Astrocyte (in vitro differentiated cells and primary cell): ENCODE measurements at regions not wholly inside any gene's neighbourhood (a gene's known extent, or its start where the extent isn't known, plus 50 kb on each side); places are given as distances from the start of the nearest gene placed in this dataset.
A peak's percentile ranks its signal among the peaks of the same experiment; 100 is the strongest.

ENCODE experiments used
- DNase-seq: peaks from one replicate; pipeline ENCODE4 v3.0.0-alpha.2; 2010; ENCODE audit warnings: low read depth
- FAIRE-seq: peaks from 2 replicates; lab custom pipeline; 2011; peaks lifted over from hg19 to GRCh38; lab: Jason Lieb, UNC
- H2AFZ ChIP-seq: 2 replicates; pipeline ENCODE4 v1.6.0; 2012; ENCODE audit warnings: low read depth, low read length, inconsistent platforms
- H3K27ac ChIP-seq: 2 replicates; pipeline ENCODE4 v1.5.1; 2011; ENCODE audit warnings: low read depth, low read length, inconsistent platforms
- H3K27me3 ChIP-seq: 2 replicates; pipeline ENCODE4 v1.6.0; 2011; ENCODE audit warnings: low read length, inconsistent platforms; ENCODE audit not compliant: insufficient read depth
- H3K36me3 ChIP-seq: 2 replicates; pipeline ENCODE4 v1.5.1; 2011; ENCODE audit warnings: low read length, inconsistent platforms; ENCODE audit not compliant: insufficient read depth
- H3K4me1 ChIP-seq: 2 replicates; pipeline ENCODE4 v1.5.1; 2011; ENCODE audit warnings: low read length, inconsistent platforms; ENCODE audit not compliant: insufficient read depth
- H3K4me2 ChIP-seq: 2 replicates; pipeline ENCODE4 v1.6.0; 2012; ENCODE audit warnings: low read length, inconsistent platforms
- H3K4me3 ChIP-seq: 2 replicates; pipeline ENCODE4 v1.5.1; 2011; ENCODE audit warnings: low read depth, mild to moderate bottlenecking, low read length, inconsistent platforms; ENCODE audit not compliant: insufficient read depth
- H3K79me2 ChIP-seq: 2 replicates; pipeline ENCODE4 v1.6.0; 2012; ENCODE audit warnings: mild to moderate bottlenecking, low read length, inconsistent platforms; ENCODE audit not compliant: insufficient read depth
- H3K9ac ChIP-seq: 2 replicates; pipeline ENCODE4 v1.6.0; 2012; ENCODE audit warnings: mild to moderate bottlenecking, low read length, inconsistent platforms
- H3K9me3 ChIP-seq: 2 replicates; pipeline ENCODE4 v1.5.1; 2012; ENCODE audit warnings: low read depth, mild to moderate bottlenecking, low read length, inconsistent platforms; ENCODE audit not compliant: insufficient read depth
- H4K20me1 ChIP-seq: 2 replicates; pipeline ENCODE4 v1.6.0; 2012; ENCODE audit warnings: low read length, inconsistent platforms; ENCODE audit not compliant: insufficient read depth
- H3K27ac Mint-ChIP-seq: one replicate; pipeline ENCODE4 v1.8.0; 2021; ENCODE audit warnings: mild to moderate bottlenecking, mixed read lengths; ENCODE audit not compliant: unreplicated experiment
- H3K27me3 Mint-ChIP-seq: one replicate; pipeline ENCODE4 v1.8.0; 2021; ENCODE audit warnings: low read depth, mixed read lengths; ENCODE audit not compliant: unreplicated experiment
- H3K36me3 Mint-ChIP-seq: one replicate; pipeline ENCODE4 v1.8.0; 2021; ENCODE audit warnings: low read depth, mixed read lengths; ENCODE audit not compliant: unreplicated experiment
- H3K4me1 Mint-ChIP-seq: one replicate; pipeline ENCODE4 v1.8.0; 2021; ENCODE audit warnings: low read depth, mixed read lengths; ENCODE audit not compliant: unreplicated experiment
- H3K4me3 Mint-ChIP-seq: one replicate; pipeline ENCODE4 v1.8.0; 2021; ENCODE audit warnings: mild to moderate bottlenecking, moderate library complexity, mixed read lengths; ENCODE audit not compliant: unreplicated experiment
- H3K9me3 Mint-ChIP-seq: one replicate; pipeline ENCODE4 v1.8.0; 2021; ENCODE audit warnings: mild to moderate bottlenecking, mixed read lengths; ENCODE audit not compliant: unreplicated experiment
- CTCF ChIP-seq: IDR thresholded peaks from 2 replicates; pipeline ENCODE4 v1.5.1; 2011; ENCODE audit warnings: low read depth, mild to moderate bottlenecking, inconsistent platforms, low read length, moderate library complexity; ENCODE audit not compliant: insufficient read depth
- EZH2 ChIP-seq: IDR thresholded peaks from 2 replicates; pipeline ENCODE4 v1.6.1; 2012; ENCODE audit warnings: mild to moderate bottlenecking, low read length, inconsistent platforms; ENCODE audit not compliant: insufficient read depth

DNA sequence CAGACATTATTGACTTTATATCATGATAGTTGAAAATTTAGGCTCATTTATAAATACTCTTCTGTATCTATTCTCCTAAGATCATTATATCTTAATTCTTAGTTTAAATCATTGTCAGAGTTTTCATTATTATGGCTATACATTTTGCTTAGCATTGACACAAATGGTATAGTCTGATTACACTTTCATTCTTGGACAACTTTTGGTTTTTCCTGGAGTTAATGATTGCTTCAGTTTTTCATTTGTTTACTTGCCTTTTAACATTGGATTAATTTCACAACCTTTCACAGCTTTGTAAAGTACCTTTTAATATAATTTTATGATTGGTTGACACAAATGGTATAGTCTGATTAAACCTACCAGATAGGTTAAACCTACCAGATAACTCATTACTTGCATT, 298.2 kb downstream of the DYSF start:
- no peaks in the 10 kb centered on the region for H3K27me3 ChIP-seq

DNA sequence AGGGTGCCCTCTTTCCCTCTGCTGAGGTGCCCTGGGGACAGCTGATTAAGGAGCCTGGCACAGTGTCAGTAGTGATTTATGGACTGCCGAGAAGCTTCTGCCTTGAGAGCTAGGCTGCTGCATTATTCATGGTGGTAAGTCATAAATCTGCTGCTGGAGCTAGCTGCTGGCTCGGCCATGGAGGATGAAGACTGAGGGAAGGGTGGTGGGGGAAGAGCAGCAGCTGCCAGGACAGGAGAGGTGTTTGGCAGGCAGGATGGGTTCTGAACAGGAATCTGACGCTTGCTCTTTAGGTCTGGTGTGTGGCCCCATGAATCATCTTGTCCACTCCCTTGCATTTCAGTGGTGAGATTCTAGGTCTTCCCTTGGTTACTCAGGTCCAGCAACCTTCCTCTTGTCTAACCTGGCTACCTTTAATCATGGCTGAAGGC, 296.3 kb downstream of the DYSF start:
- no peak overlapping the region for H3K9ac ChIP-seq
- no peak overlapping the region for H2AFZ ChIP-seq
- no peaks in the 10 kb centered on the region for H4K20me1 ChIP-seq
- H3K9me3 ChIP-seq = no peaks in the 10 kb centered on the region
- H3K4me2 ChIP-seq = no peak overlapping the region
- TF ChIP-seq EZH2 = no peak
- no peak for TF ChIP-seq CTCF
- Mint-ChIP-seq H3K36me3 (peaks cover 4% of the 10 kb centered on the region), H3K9me3 (peaks cover 3% of the 10 kb centered on the region), H3K4me3 (no peak overlapping the region), H3K27me3 (peaks cover 25% of the 10 kb centered on the region), H3K4me1 (peaks cover 12% of the 10 kb centered on the region), H3K27ac (no peak overlapping the region)
- peaks cover 5% of the 10 kb centered on the region for H3K27me3 ChIP-seq
- H3K27ac ChIP-seq = no peak overlapping the region
- FAIRE-seq = no peak
- H3K4me3 ChIP-seq = no peak overlapping the region
- no peaks in the 10 kb centered on the region for H3K79me2 ChIP-seq
- peaks cover 20% of the 10 kb centered on the region for H3K4me1 ChIP-seq
- peak; percentile 80 for DNase-seq
- no peaks in the 10 kb centered on the region for H3K36me3 ChIP-seq

More for the DNA sequence above, 298.2 kb downstream of the DYSF start:
- no peak for DNase-seq
- Histone ChIP-seq H3K4me1 (peaks cover 24% of the 10 kb centered on the region), H3K27ac (no peak overlapping the region), H3K36me3 (no peaks in the 10 kb centered on the region), H4K20me1 (no peaks in the 10 kb centered on the region), H2AFZ (no peak overlapping the region), H3K9ac (no peak overlapping the region), H3K79me2 (no peaks in the 10 kb centered on the region), H3K4me2 (no peak overlapping the region), H3K4me3 (no peak overlapping the region), H3K9me3 (no peaks in the 10 kb centered on the region)
- H3K9me3 Mint-ChIP-seq = peaks cover 3% of the 10 kb centered on the region
- peaks cover 23% of the 10 kb centered on the region for H3K4me1 Mint-ChIP-seq
- no peak overlapping the region for H3K27ac Mint-ChIP-seq
- no peak for FAIRE-seq
- TF ChIP-seq CTCF (no peak), EZH2 (no peak)
- no peak overlapping the region for H3K4me3 Mint-ChIP-seq
- H3K27me3 Mint-ChIP-seq = peaks cover 8% of the 10 kb centered on the region
- peaks cover 4% of the 10 kb centered on the region for H3K36me3 Mint-ChIP-seq

- no peak overlapping the region for H3K27ac ChIP-seq
- H4K20me1 ChIP-seq = no peaks in the 10 kb centered on the region
- no peak overlapping the region for H3K4me3 ChIP-seq
- H3K4me2 ChIP-seq = peak overlapping the region; percentile 9
- H3K9ac ChIP-seq = no peak overlapping the region
- Mint-ChIP-seq H3K4me1 (peaks cover 23% of the 10 kb centered on the region), H3K27ac (no peak overlapping the region), H3K36me3 (peaks cover 4% of the 10 kb centered on the region), H3K9me3 (peaks cover 4% of the 10 kb centered on the region), H3K27me3 (peaks cover 27% of the 10 kb centered on the region), H3K4me3 (no peak overlapping the region)
- TF ChIP-seq CTCF = no peak
- TF ChIP-seq EZH2 = no peak
- peaks cover 6% of the 10 kb centered on the region for H3K27me3 ChIP-seq
- peaks cover 28% of the 10 kb centered on the region for H3K4me1 ChIP-seq
- H3K9me3 ChIP-seq = no peaks in the 10 kb centered on the region
- H3K36me3 ChIP-seq = no peaks in the 10 kb centered on the region
- no peaks in the 10 kb centered on the region for H3K79me2 ChIP-seq
- no peak for FAIRE-seq
- no peak overlapping the region for H2AFZ ChIP-seq
- DNase-seq = peak; percentile 50
Measured at GRCh38 chr2:71748227-71748626, 294.9 kb downstream of the DYSF start.
